ENCODE measurements at regions not wholly inside any gene's neighbourhood (a gene's known extent, or its start where the extent isn't known, plus 50 kb on each side); places are given as distances from the start of the nearest gene placed in this dataset.

DNA sequence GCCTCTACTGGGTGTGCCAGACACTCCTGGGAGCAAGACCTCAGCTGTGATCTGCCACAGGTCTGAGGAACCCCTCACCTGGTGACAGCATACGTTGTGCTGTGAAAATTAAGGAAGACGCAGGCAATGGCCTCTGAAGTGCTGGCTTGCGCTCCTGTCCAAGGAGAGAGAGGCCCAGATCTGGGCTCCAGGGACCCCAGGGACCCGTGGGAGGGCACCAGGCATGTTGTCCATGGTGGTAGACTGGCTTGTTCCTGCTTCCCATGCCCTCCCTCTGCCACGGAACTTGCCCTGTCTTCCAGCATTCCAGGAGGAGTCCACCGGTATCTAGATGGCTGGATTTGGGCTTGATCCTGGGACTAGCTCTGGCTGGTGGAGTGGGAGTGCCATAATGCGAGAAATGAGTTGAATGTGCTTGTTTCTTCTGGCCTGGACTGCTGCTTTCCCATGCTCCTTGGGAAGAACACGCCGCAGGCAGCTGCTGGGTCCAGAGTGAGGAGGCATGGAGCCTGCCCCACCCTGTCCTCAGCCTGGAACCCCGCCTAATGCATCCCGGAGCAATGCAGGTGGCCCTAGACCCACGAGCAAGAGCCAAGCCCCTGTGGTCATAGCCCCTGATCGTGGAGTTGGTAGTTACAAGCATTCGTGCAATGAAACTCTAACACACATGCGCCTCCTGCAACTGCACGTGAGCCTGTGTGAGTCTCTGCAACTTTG lies 190.2 kb downstream of the TEX29 start:
- no peaks in the 10 kb centered on the region for H4K20me1 ChIP-seq (ENCODE audit: control insufficient read depth, insufficient read depth, low read depth, low read length)
- no peaks in the 10 kb centered on the region for H3K4me1 ChIP-seq (ENCODE audit: control insufficient read depth, low read length)
- H3K4me3 ChIP-seq (ENCODE audit: low read length): no peak overlapping the region
- no peaks in the 10 kb centered on the region for H3K27me3 ChIP-seq (ENCODE audit: control insufficient read depth, low read length)
- H3K9me2 ChIP-seq (replicated peaks; ENCODE audit: control insufficient read depth, low read length): no peaks in the 10 kb centered on the region
- no peak overlapping the region for H3K4me2 ChIP-seq (ENCODE audit: low read length)
- TF ChIP-seq EZH2phosphoT487 (IDR thresholded peaks at IDR 0.05; ENCODE audit: borderline replicate concordance, low read length): no peak
- TF ChIP-seq, protein P1, sequence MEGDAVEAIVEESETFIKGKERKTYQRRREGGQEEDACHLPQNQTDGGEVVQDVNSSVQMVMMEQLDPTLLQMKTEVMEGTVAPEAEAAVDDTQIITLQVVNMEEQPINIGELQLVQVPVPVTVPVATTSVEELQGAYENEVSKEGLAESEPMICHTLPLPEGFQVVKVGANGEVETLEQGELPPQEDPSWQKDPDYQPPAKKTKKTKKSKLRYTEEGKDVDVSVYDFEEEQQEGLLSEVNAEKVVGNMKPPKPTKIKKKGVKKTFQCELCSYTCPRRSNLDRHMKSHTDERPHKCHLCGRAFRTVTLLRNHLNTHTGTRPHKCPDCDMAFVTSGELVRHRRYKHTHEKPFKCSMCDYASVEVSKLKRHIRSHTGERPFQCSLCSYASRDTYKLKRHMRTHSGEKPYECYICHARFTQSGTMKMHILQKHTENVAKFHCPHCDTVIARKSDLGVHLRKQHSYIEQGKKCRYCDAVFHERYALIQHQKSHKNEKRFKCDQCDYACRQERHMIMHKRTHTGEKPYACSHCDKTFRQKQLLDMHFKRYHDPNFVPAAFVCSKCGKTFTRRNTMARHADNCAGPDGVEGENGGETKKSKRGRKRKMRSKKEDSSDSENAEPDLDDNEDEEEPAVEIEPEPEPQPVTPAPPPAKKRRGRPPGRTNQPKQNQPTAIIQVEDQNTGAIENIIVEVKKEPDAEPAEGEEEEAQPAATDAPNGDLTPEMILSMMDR (IDR thresholded peaks at IDR 0.05; ENCODE audit: low read depth, low read length, poor library complexity, severe bottlenecking): no peak
- H3K9me3 ChIP-seq (ENCODE audit: control insufficient read depth, insufficient read depth, low read length): no peaks in the 10 kb centered on the region
- no peaks in the 10 kb centered on the region for H3K79me2 ChIP-seq (ENCODE audit: control insufficient read depth, low read length)
- no peak overlapping the region for H3K27ac ChIP-seq (ENCODE audit: low read depth, low read length)
- no peaks in the 10 kb centered on the region for H3F3A ChIP-seq (ENCODE audit: control insufficient read depth, insufficient read depth)
- H3K36me3 ChIP-seq (ENCODE audit: control insufficient read depth, low read length): no peaks in the 10 kb centered on the region

DNA sequence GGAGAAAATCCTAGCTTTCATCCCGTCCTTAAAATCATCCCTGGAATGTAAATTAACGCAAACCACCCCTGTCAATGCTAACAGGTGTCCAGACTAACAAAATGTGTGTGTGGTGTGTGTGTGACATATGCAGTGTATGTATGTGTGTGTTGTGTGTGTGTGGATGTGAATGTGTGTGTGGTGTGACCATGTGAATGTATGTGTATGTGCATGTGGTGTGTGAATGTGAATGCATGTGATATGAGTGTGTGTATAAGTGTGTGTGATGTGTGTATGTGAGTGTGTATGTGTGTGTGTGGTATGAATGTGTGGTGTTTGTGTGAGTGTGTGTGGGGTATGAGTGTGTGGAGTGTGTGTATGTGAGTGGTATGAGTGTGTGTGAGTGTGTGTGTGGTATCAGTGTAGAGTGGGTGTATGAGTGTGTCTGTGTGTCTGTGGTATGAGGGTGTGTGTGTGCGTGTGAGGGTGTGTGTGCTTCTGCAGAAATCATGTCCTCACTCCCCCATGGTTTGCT lies 190.8 kb downstream of the TEX29 start:
- H3K9me3 ChIP-seq (ENCODE audit: control insufficient read depth, insufficient read depth, low read length): no peaks in the 10 kb centered on the region
- H3K79me2 ChIP-seq (ENCODE audit: control insufficient read depth, low read length): no peaks in the 10 kb centered on the region
- no peaks in the 10 kb centered on the region for H3F3A ChIP-seq (ENCODE audit: control insufficient read depth, insufficient read depth)
- H3K4me2 ChIP-seq (ENCODE audit: low read length): no peak overlapping the region
- no peaks in the 10 kb centered on the region for H3K9me2 ChIP-seq (replicated peaks; ENCODE audit: control insufficient read depth, low read length)
- H3K27ac ChIP-seq (ENCODE audit: low read depth, low read length): no peak overlapping the region
- no peaks in the 10 kb centered on the region for H3K4me1 ChIP-seq (ENCODE audit: control insufficient read depth, low read length)
- H4K20me1 ChIP-seq (ENCODE audit: control insufficient read depth, insufficient read depth, low read depth, low read length): no peaks in the 10 kb centered on the region
- no peaks in the 10 kb centered on the region for H3K36me3 ChIP-seq (ENCODE audit: control insufficient read depth, low read length)
- H3K27me3 ChIP-seq (ENCODE audit: control insufficient read depth, low read length): no peaks in the 10 kb centered on the region
- H3K4me3 ChIP-seq (ENCODE audit: low read length): no peak overlapping the region
- no peak for TF ChIP-seq EZH2phosphoT487 (IDR thresholded peaks at IDR 0.05; ENCODE audit: borderline replicate concordance, low read length)
- TF ChIP-seq, protein P1 (IDR thresholded peaks at IDR 0.05; ENCODE audit: low read depth, low read length, poor library complexity, severe bottlenecking): no peak

DNA sequence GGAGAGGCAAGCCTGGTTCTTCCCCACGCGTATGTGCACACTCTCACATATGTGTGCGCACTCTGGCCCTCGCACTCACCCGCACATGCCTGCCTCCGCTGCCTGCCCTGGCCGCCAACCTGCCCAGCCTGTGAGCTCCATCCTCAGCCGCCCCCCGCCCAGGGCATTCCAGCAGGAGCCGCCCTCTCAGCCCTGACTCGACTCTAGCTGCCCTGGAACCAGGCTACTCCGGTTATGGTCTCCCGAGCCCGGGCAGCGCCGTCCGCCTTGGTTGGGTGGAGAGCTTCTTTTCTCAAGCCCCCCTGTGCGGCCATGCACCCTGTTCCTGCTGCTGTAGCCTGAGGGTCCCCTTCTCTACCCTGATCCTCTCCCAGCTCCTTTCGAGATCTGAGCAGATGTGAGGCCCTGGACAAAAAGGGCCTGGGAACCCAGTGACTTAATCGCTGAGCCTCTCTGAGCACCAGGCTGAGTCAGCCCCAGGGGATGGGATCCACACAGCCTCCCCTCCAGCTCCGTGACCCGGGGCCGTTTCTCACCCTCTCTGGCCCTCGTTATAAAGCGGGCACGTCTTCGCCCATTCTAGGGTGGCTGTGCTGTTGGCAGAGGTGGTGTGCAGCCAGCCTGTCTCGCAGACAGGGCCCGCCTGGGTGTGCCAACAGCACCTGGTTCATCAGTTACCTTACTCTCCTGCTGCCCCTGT lies 191.5 kb downstream of the TEX29 start:
- Histone ChIP-seq H3K27me3 (ENCODE audit: control insufficient read depth, low read length) (no peaks in the 10 kb centered on the region), H3K4me3 (ENCODE audit: low read length) (no peak overlapping the region), H3K27ac (ENCODE audit: low read depth, low read length) (no peak overlapping the region), H3K9me3 (ENCODE audit: control insufficient read depth, insufficient read depth, low read length) (no peaks in the 10 kb centered on the region), H3F3A (ENCODE audit: control insufficient read depth, insufficient read depth) (no peaks in the 10 kb centered on the region), H3K4me1 (ENCODE audit: control insufficient read depth, low read length) (no peaks in the 10 kb centered on the region), H3K4me2 (ENCODE audit: low read length) (no peak overlapping the region), H3K36me3 (ENCODE audit: control insufficient read depth, low read length) (no peaks in the 10 kb centered on the region), H4K20me1 (ENCODE audit: control insufficient read depth, insufficient read depth, low read depth, low read length) (no peaks in the 10 kb centered on the region), H3K79me2 (ENCODE audit: control insufficient read depth, low read length) (no peaks in the 10 kb centered on the region), H3K9me2 (replicated peaks; ENCODE audit: control insufficient read depth, low read length) (no peaks in the 10 kb centered on the region)
- TF ChIP-seq, protein P1 (IDR thresholded peaks at IDR 0.05; ENCODE audit: low read depth, low read length, poor library complexity, severe bottlenecking): no peak
- TF ChIP-seq EZH2phosphoT487 (IDR thresholded peaks at IDR 0.05; ENCODE audit: borderline replicate concordance, low read length): no peak

All from DOHH2 (cell line).